HepG2 (cell line): ENCODE measurements at regions not wholly inside any gene's neighbourhood (a gene's known extent, or its start where the extent isn't known, plus 50 kb on each side); places are given as distances from the start of the nearest gene placed in this dataset.

Experiments
- CREB1 ChIP-seq, 2 experiments: fragments of 450-650 bp in 1 of 2; IDR thresholded peaks; 2 replicates each; pipeline ENCODE4 v1.6.1; 2016 to 2017; ENCODE audit warnings: control low read depth in 1 of 2, mild to moderate bottlenecking in 1 of 2, missing compliant biosample characterization in 1 of 2, missing genetic modification characterization in 1 of 2
- GABPB1 ChIP-seq: IDR thresholded peaks from 2 replicates; pipeline ENCODE4 v1.6.1; 2016; ENCODE audit warnings: mild to moderate bottlenecking, missing genetic modification reagents, moderate library complexity, missing compliant biosample characterization
- PRMT3 ChIP-seq: sonication (generic); formaldehyde crosslinking; IDR thresholded peaks from 2 replicates; pipeline ENCODE4 v1.8.1; 2022; ENCODE audit warnings: low read depth, mild to moderate bottlenecking, moderate library complexity, missing genetic modification reagents, borderline replicate concordance
- TARDBP ChIP-seq: sonication (generic); formaldehyde crosslinking; IDR thresholded peaks from 2 replicates; pipeline ENCODE4 v1.8.0; 2022; ENCODE audit warnings: mild to moderate bottlenecking, missing genetic modification reagents
- TBX3 ChIP-seq: fragments of 450-650 bp; IDR thresholded peaks from 2 replicates; pipeline ENCODE4 v1.6.1; 2017; ENCODE audit warnings: antibody characterized with exemption, mild to moderate bottlenecking, inconsistent platforms, borderline replicate concordance

DNA sequence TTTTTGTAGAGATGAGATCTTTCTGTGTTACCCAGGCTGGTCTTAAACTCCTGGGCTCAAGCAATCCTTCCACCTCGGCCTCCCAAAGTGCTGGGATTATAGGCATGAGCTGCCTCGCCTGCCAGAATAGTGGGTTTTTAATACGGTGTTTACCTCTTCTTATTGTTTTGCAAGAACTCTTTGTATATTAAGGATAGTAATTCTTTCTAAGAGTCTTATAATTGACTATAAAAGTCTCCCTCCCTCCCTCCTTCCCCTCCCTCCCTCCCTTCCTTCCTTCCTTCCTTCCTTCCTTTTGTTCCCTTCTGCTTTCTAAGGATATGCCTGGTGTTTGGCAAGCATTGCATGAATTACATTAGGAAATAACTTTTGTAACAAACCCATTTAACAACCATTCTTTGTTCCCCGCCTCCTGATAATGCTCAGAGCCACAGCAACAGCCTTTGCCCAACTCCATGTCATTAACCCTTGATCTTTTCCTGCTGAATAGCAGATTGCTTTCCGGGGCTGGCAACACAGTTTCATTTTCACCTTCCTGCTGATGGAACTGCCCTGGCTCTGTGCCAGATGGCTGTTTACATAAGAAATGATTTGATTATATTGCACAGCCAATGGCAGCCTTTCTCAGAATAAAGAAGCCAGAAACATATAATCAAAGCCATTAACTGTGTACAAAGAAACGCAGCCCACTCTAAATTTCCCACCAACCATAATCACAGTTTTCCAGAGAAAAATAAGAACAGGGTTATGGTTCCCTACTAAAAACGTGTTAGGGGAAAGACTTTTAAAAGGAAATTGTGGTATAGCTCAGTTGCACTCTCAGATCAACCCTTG, 143.7 kb upstream of the PTPN1 start:
- peak; percentile 50 for TF ChIP-seq CREB1 (IDR thresholded peaks at IDR 0.05)
- TF ChIP-seq CREB1 (CRISPR knock-in tag; IDR thresholded peaks at IDR 0.05), result peak; percentile 82
- peak; percentile 47 for TF ChIP-seq GABPB1 (CRISPR knock-in tag)
- TF ChIP-seq TBX3, result peak; percentile 88
- peak; percentile 98 for TF ChIP-seq TARDBP
- 0 out of 2 replicates have a peak, but pooled peaks have one; percentile 52 for TF ChIP-seq PRMT3 (CRISPR knock-in tag)
